T-helper 2 cell treated with Interferon-gamma antibody and Interleukin-4, amounts not matched to agents 100 ng/mL and 5 ng/mL, for 36 hours (primary cell): ENCODE measurements at regions not wholly inside any gene's neighbourhood (a gene's known extent, or its start where the extent isn't known, plus 50 kb on each side); places are given as distances from the start of the nearest gene placed in this dataset.

Source experiments
- intact Hi-C: fragments of 100-400 bp; cut with micrococcal nuclease; formaldehyde crosslinking; loops from one replicate; pipeline ENCODE4 v1.15.1; 2023

- intact Hi-C loops: no loop called here
Observed at GRCh38 chr5:175388531-175388930, 55.5 kb downstream of the DRD1 start.

DNA sequence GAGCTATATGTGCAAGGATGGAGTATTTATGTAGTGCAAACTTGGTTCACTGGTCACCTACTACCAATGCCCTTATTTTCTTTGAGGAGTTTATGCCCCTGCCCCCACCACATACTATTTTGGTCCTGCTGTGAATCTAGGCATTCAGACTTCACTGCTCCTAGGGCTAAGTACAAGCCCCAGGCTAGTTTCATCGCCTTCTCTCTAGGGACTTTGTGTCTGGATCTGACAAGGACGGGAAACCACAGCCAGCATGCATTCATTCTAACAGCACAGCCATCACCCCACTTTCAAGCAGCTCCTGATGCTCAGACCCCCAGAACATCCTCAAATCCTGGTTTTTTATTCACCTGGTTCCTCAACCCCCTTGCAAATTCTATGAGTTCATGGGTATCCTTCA, 56.8 kb downstream of the DRD1 start:
- intact Hi-C loops: no loop called here

- intact Hi-C loops: no loop called here
Observed at GRCh38 chr5:175386526-175386925, 57.5 kb downstream of the DRD1 start.

DNA sequence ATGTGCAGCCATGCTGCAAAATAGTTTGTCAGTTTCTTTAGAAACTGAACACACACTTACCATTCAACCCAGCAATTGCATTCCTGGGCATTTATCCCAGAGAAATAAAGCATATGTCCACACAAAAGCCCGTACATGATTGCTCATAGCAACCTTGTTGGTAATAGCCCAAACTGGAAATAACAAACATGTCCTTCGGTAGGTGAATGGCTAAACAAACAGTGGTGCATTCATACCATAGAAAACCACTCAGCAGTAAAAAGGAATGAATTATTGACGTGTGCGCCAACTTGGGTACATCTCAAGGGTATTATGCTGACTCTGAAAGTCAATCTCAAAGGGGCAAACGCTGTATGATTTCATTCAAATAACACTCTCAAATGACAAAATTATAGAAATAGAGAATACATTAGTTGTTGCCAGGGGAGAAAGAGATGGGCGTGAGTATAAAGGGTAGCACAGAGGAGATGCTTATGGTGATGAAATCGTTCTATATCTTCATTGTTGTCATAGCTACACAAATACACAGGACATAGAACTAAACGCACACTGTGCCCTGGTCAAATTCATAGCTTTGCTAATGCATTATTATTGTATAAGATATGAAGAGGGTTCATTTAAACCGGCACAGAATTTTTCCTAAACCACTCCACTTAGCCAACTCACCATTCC, 58.2 kb downstream of the DRD1 start:
- intact Hi-C loops: no loop called here

- intact Hi-C loops: no loop called here
Observed at GRCh38 chr5:175384724-175385552, 59.0 kb downstream of the DRD1 start.

DNA sequence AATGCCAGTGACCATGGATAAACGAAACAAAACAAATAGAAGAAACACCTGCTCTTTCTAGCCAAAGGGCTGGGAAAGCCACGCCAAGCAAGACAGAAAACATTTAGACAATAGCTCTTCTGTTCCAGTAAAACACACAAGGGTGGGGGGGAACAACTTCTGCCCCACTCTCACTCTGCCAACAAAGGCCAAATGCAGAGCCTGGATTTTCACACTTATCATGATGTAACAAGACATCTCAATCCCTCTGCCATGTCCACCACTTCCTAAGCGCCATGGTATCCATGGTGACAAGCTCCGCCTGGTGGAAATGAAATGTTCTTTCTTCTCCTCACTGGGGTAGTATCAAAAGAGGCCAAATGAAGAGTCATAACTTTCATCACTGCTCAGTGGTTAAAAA, 60.6 kb downstream of the DRD1 start:
- intact Hi-C loops: no loop called here

GRCh38 chr5:175382171-175382570, 61.8 kb downstream of the DRD1 start:
- intact Hi-C loops: no loop called here

DNA sequence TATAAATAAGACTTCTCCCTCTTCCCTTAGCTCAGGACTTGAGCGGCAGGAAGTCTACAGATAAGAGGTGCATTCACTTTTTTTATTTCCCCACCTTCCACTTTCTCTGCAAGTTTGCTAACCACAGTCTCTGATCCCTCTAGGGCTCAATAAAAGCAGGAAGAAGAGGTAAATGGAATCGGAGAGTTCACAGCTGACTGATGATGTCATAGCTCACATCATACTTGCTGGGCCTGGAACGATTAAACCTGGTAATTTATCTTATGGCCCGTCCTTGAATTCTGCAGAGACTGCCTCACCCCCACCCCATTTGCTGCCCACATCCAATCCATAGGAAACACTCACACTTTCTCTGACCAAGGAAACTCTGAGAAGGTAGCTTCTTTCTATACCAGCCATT, 62.9 kb downstream of the DRD1 start:
- intact Hi-C loops: no loop called here

DNA sequence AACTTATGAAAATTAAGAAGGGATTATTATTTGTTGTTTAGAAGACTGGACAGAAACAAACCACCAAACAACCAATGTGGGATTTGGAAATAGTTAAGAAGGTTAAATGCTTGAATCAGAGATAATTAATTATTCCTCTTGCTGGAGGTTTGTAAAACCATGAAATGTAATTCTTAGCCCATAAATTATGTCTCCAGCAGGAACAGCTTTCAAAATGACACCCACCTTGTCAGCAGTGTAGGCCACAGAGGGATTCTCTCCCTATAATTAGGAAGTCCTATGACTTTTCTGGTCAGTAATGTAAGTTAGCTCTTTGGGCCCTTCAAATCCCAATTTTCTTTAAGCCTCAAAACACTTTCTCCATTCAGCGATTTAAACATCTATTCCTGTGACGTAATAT, 63.3 kb downstream of the DRD1 start:
- intact Hi-C loops: no loop called here

- intact Hi-C loops: no loop called here
Observed at GRCh38 chr5:175379867-175380266, 64.1 kb downstream of the DRD1 start.

GRCh38 chr5:175378444-175379028, 65.4 kb downstream of the DRD1 start:
- intact Hi-C loops: no loop called here

- intact Hi-C loops: no loop called here
Observed at GRCh38 chr5:175377816-175378215, 66.2 kb downstream of the DRD1 start.

- intact Hi-C loops: no loop called here
Observed at GRCh38 chr5:175374166-175374875, 69.7 kb downstream of the DRD1 start.

- intact Hi-C loops: no loop called here
Observed at GRCh38 chr5:175365866-175366265, 78.1 kb downstream of the DRD1 start.

GRCh38 chr5:175363300-175363699, 80.7 kb downstream of the DRD1 start:
- intact Hi-C loops: no loop called here

GRCh38 chr5:175357995-175358394, 86.0 kb downstream of the DRD1 start:
- intact Hi-C loops: no loop called here

DNA sequence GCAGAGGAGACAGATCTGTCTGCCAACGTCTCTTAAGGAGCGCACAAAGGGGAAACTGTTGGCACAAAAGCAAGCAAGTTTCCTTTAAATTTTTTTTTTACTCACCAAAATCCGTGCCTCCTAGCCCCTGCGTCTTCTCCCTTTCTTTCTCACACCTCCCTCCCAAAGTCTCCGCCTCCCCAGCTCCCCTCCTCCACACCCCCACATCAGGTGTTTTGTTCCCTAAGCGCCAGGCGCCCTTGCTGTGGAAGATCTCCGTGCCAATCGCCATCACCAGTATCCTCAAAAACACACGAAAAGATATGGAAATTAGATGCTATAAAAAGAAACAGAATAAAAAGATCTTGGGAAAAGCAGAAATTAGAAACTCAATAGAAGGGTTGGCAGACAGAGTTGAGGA, 87.6 kb downstream of the DRD1 start:
- intact Hi-C loops: no loop called here

GRCh38 chr5:175354964-175355363, 89.0 kb downstream of the DRD1 start:
- intact Hi-C loops: no loop called here

- intact Hi-C loops: no loop called here
Observed at GRCh38 chr5:175353926-175354325, 90.1 kb downstream of the DRD1 start.

DNA sequence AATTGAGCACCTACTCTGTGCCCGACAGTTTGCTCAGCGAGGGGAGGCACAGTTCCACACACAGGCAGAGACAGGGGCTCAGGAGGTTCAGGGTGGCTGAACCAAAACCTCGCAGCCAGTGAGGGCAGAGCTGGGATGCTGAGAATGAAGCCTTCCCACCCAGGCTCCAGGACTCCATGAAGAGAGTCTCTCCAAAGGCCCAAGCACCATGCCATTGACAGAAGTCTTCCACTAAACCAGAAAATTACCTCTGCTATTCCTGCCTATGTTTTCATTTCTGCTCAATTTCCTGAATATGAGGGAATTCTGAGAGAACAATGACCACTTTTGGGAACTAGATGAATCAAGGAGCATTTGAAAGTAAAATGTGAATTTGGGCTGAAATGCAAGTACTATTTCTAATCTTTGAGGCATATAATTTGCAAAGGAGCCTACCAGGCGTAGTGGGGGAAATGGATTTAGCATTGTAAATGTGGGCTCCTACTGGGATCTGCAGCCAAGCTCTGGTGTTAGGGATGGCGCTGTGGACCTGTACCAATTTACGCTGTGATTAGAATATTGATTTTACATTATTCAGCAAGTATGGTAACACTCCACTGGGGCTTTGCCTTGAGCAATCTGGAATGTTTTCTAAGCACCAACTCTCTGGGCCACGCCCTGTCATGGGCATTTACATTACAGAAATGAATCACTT, 91.9 kb downstream of the DRD1 start:
- intact Hi-C loops: no loop called here

DNA sequence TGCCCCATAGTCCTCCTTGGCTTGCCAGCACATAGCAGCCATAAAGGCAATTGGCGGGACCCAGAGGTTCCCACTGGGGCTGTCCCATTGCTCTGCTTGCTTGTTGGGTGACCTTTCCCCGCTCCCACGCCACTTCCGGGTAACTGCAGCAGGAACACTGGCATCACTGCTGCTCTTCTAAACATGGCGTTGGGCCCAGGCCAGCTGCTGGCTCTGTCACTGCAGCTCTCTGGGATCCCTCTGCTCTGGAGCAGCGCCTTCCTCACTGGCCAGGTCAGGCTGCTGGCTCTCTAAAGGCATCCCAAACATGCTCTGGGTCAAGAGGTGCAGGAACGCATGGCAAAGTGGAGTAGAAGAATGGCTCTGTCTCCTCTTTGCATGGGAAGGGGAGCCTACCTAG, 92.9 kb downstream of the DRD1 start:
- intact Hi-C loops: no loop called here
